Heart left ventricle (tissue), 13 donors: ENCODE measurements at regions not wholly inside any gene's neighbourhood (a gene's known extent, or its start where the extent isn't known, plus 50 kb on each side); places are given as distances from the start of the nearest gene placed in this dataset.

Experiments used
- CTCF ChIP-seq, 12 donors: fragments of 200-600 bp; sonication (generic) in 4 of 12; IDR thresholded peaks; one replicate each; pipeline versions ENCODE4 v1.5.0 to v1.8.0; 2018 to 2022; ENCODE audit warnings: antibody characterized with exemption in 12 of 12, mild to moderate bottlenecking in 5 of 12
- POLR2A ChIP-seq, 2 donors: fragments of 450-650 bp; IDR thresholded peaks; one replicate each; pipeline ENCODE4 v1.6.1; 2017; ENCODE audit warnings: antibody characterized with exemption in 2 of 2, mild to moderate bottlenecking in 2 of 2, moderate library complexity in 2 of 2
- donor health status: ischemic (EF 13 %, LVEDD 7.1; RV severe dilation, severe dysfunction).
- donor health status: DM: no; HTN: yes; CAD: no.
- donor health status: DM: no; HTN: no; CAD: no.
- donor health status: ischemic (EF 25% LVEDD 6.9; RV normal size, moderate dysfunction).
- donor health status: ischemic (EF 25% LVEDD 5.7; RV mildly dilated, moderate dysfunction).
- donor health status: ischemic (EF 35%, LVEDD 5.7; RV mildly dilated, moderate dysfunction).
- donor health status: nonischemic (EF 11% LVEDD 7.7; RV severe dilation, severe dysfunction).
- donor health status: DM: yes; HTN: yes; CAD: no.
- donor health status: PGD.
- donor health status: ischemic (EF 29% LVEDD 5.4; RV normal size, mild dysfunction).
- donor health status: nonischemic (EF 23%, LVEDD 6.1; RV moderate dilation, normal function).

GRCh38 chr21:32122082-32122481 is 156.8 kb downstream of the MIS18A start:
- TF ChIP-seq CTCF (IDR thresholded peaks at IDR 0.05) (no peak), POLR2A (IDR thresholded peaks at IDR 0.05) (no peak)
